Dendritic cell treated with granulocyte-macrophage colony-stimulating factor and Interleukin-4, amounts not matched to agents 40 ng/mL and 50 ng/mL, for 4 days (primary cell): ENCODE measurements at regions not wholly inside any gene's neighbourhood (a gene's known extent, or its start where the extent isn't known, plus 50 kb on each side); places are given as distances from the start of the nearest gene placed in this dataset.

Experiments used
- H3K27ac Mint-ChIP-seq: one replicate; pipeline ENCODE4 v1.8.0; 2022; ENCODE audit warnings: mild to moderate bottlenecking, mixed read lengths
- H3K27me3 Mint-ChIP-seq: one replicate; pipeline ENCODE4 v1.8.0; 2022; ENCODE audit warnings: mild to moderate bottlenecking, mixed read lengths
- H3K36me3 Mint-ChIP-seq: one replicate; pipeline ENCODE4 v1.8.0; 2022; ENCODE audit warnings: low read depth, mixed read lengths
- H3K4me1 Mint-ChIP-seq: one replicate; pipeline ENCODE4 v1.8.0; 2022; ENCODE audit warnings: low read depth, mixed read lengths
- H3K4me3 Mint-ChIP-seq: one replicate; pipeline ENCODE4 v1.8.0; 2022; ENCODE audit warnings: mild to moderate bottlenecking, moderate library complexity, mixed read lengths
- H3K9me3 Mint-ChIP-seq: one replicate; pipeline ENCODE4 v1.8.0; 2022; ENCODE audit warnings: mixed read lengths
- intact Hi-C: fragments of 100-400 bp; cut with micrococcal nuclease; formaldehyde crosslinking; loops from one replicate; pipeline ENCODE4 v1.15.0; 2022

GRCh38 chr5:144983101-144983500, 812.4 kb downstream of the KCTD16 start:
- no peaks in the 10 kb centered on the region for H3K27me3 Mint-ChIP-seq
- no peak overlapping the region for H3K4me3 Mint-ChIP-seq
- H3K9me3 Mint-ChIP-seq: peaks cover 22% of the 10 kb centered on the region
- H3K36me3 Mint-ChIP-seq: no peaks in the 10 kb centered on the region
- intact Hi-C loops: no loop called here
- no peak overlapping the region for H3K27ac Mint-ChIP-seq
- no peaks in the 10 kb centered on the region for H3K4me1 Mint-ChIP-seq

- H3K4me3 Mint-ChIP-seq: no peak overlapping the region
- H3K4me1 Mint-ChIP-seq: no peaks in the 10 kb centered on the region
- no peaks in the 10 kb centered on the region for H3K27me3 Mint-ChIP-seq
- intact Hi-C loops: no loop called here
- no peaks in the 10 kb centered on the region for H3K36me3 Mint-ChIP-seq
- no peak overlapping the region for H3K27ac Mint-ChIP-seq
- peaks cover 4% of the 10 kb centered on the region for H3K9me3 Mint-ChIP-seq
Observed at GRCh38 chr5:144979516-144980264, 809.0 kb downstream of the KCTD16 start.

DNA sequence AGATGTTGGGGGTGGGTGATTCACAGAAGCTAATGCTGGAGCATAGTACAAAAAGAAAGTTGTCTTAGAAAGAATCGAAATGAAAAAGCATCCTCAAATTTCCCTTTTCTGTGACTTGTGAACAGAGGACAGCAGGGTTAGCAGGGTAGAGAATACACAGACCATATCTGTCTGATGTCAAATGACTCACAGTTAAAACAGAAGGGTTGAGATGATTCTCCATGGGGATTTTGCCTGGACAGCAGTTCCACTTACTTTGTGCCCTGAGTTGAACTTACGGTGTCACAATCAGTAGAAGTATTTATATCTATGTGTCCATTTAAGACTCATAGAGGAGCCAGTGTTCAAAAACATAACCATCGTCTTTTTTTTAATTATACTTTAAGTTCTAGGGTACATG, 801.6 kb downstream of the KCTD16 start:
- no peaks in the 10 kb centered on the region for H3K36me3 Mint-ChIP-seq
- no peak overlapping the region for H3K27ac Mint-ChIP-seq
- no peaks in the 10 kb centered on the region for H3K4me1 Mint-ChIP-seq
- intact Hi-C loops: no loop called here
- H3K27me3 Mint-ChIP-seq: no peaks in the 10 kb centered on the region
- peaks cover 23% of the 10 kb centered on the region for H3K9me3 Mint-ChIP-seq
- no peak overlapping the region for H3K4me3 Mint-ChIP-seq

GRCh38 chr5:144971108-144971850, 800.6 kb downstream of the KCTD16 start:
- Mint-ChIP-seq H3K36me3 (no peaks in the 10 kb centered on the region), H3K9me3 (peaks cover 31% of the 10 kb centered on the region), H3K4me3 (no peak overlapping the region), H3K4me1 (no peaks in the 10 kb centered on the region), H3K27ac (no peak overlapping the region), H3K27me3 (no peaks in the 10 kb centered on the region)
- intact Hi-C loops: no loop called here

DNA sequence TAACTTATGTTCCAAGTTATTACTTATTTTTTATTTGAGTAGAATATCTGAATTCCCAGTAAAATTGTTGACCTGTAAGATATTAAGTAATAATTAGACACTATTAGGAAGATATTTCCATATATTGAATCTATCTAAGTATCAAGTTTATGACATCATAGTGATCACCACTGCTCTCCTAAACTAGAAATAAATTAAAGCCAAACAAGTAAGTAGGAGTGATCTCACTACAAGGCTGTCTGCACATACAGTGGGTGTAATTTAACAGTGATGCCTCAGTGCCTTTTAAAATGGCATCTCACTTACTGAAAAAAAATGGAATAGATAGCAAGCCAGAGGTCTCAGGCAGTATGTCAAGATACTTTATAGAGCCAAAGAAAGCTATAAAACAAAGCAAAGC, 789.6 kb downstream of the KCTD16 start:
- H3K4me3 Mint-ChIP-seq: no peak overlapping the region
- no peaks in the 10 kb centered on the region for H3K36me3 Mint-ChIP-seq
- intact Hi-C loops: no loop called here
- H3K9me3 Mint-ChIP-seq: peaks cover 14% of the 10 kb centered on the region
- no peaks in the 10 kb centered on the region for H3K27me3 Mint-ChIP-seq
- H3K4me1 Mint-ChIP-seq: no peaks in the 10 kb centered on the region
- no peak overlapping the region for H3K27ac Mint-ChIP-seq

GRCh38 chr5:144958002-144958401, 787.3 kb downstream of the KCTD16 start:
- Mint-ChIP-seq H3K27me3 (no peaks in the 10 kb centered on the region), H3K9me3 (peaks cover 9% of the 10 kb centered on the region), H3K27ac (no peak overlapping the region), H3K4me1 (no peaks in the 10 kb centered on the region), H3K4me3 (no peak overlapping the region), H3K36me3 (no peaks in the 10 kb centered on the region)
- intact Hi-C loops: no loop called here

- Mint-ChIP-seq H3K27me3 (no peaks in the 10 kb centered on the region), H3K4me1 (no peaks in the 10 kb centered on the region), H3K9me3 (no peaks in the 10 kb centered on the region), H3K27ac (no peak overlapping the region), H3K4me3 (no peak overlapping the region), H3K36me3 (no peaks in the 10 kb centered on the region)
- intact Hi-C loops: no loop called here
Observed at GRCh38 chr5:144950996-144951395, 780.3 kb downstream of the KCTD16 start.

GRCh38 chr5:144947023-144947422, 776.4 kb downstream of the KCTD16 start:
- no peaks in the 10 kb centered on the region for H3K36me3 Mint-ChIP-seq
- H3K4me3 Mint-ChIP-seq: no peak overlapping the region
- no peaks in the 10 kb centered on the region for H3K9me3 Mint-ChIP-seq
- H3K27me3 Mint-ChIP-seq: no peaks in the 10 kb centered on the region
- intact Hi-C loops: no loop called here
- no peaks in the 10 kb centered on the region for H3K4me1 Mint-ChIP-seq
- H3K27ac Mint-ChIP-seq: no peak overlapping the region

DNA sequence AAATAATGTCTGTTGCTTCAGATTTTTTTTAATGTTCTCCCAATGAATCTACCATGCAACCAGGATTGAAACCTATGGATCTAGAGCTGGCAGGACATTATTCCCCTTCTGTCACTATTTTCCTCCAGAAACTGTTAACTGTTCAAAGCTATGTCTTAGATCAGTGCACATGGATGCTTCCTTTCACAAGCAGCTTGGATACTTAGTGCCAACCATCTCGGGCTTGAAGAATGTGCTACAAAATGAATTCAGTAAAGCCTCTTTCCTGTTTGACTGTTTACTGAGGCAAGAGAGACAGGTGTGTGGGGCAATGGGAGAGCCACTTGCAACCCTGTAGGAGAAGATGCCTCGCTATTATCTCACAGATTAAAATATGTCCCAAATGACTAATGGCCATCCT, 774.8 kb downstream of the KCTD16 start:
- Mint-ChIP-seq H3K4me1 (no peaks in the 10 kb centered on the region), H3K27me3 (no peaks in the 10 kb centered on the region), H3K36me3 (no peaks in the 10 kb centered on the region), H3K9me3 (no peaks in the 10 kb centered on the region), H3K27ac (no peak overlapping the region), H3K4me3 (no peak overlapping the region)
- intact Hi-C loops: no loop called here

- intact Hi-C loops: no loop called here
- Mint-ChIP-seq H3K27me3 (no peaks in the 10 kb centered on the region), H3K9me3 (no peaks in the 10 kb centered on the region), H3K4me3 (no peak overlapping the region), H3K36me3 (no peaks in the 10 kb centered on the region), H3K27ac (no peak overlapping the region), H3K4me1 (no peaks in the 10 kb centered on the region)
Observed at GRCh38 chr5:144944936-144945335, 774.3 kb downstream of the KCTD16 start.

GRCh38 chr5:144941004-144941403, 770.3 kb downstream of the KCTD16 start:
- Mint-ChIP-seq H3K4me1 (no peaks in the 10 kb centered on the region), H3K27me3 (no peaks in the 10 kb centered on the region), H3K4me3 (no peak overlapping the region), H3K9me3 (no peaks in the 10 kb centered on the region), H3K36me3 (no peaks in the 10 kb centered on the region), H3K27ac (no peak overlapping the region)
- intact Hi-C loops: no loop called here

- Mint-ChIP-seq H3K27ac (no peak overlapping the region), H3K27me3 (no peaks in the 10 kb centered on the region), H3K4me1 (no peaks in the 10 kb centered on the region), H3K4me3 (no peak overlapping the region), H3K9me3 (no peaks in the 10 kb centered on the region), H3K36me3 (no peaks in the 10 kb centered on the region)
- intact Hi-C loops: no loop called here
Observed at GRCh38 chr5:144918371-144918770, 747.7 kb downstream of the KCTD16 start.

GRCh38 chr5:144915452-144915851, 744.8 kb downstream of the KCTD16 start:
- intact Hi-C loops: no loop called here
- no peak overlapping the region for H3K27ac Mint-ChIP-seq
- H3K36me3 Mint-ChIP-seq: no peaks in the 10 kb centered on the region
- H3K4me3 Mint-ChIP-seq: no peak overlapping the region
- no peaks in the 10 kb centered on the region for H3K9me3 Mint-ChIP-seq
- H3K27me3 Mint-ChIP-seq: no peaks in the 10 kb centered on the region
- no peaks in the 10 kb centered on the region for H3K4me1 Mint-ChIP-seq

- no peaks in the 10 kb centered on the region for H3K4me1 Mint-ChIP-seq
- no peak overlapping the region for H3K27ac Mint-ChIP-seq
- H3K9me3 Mint-ChIP-seq: peaks cover 15% of the 10 kb centered on the region
- intact Hi-C loops: no loop called here
- no peaks in the 10 kb centered on the region for H3K27me3 Mint-ChIP-seq
- H3K36me3 Mint-ChIP-seq: no peaks in the 10 kb centered on the region
- no peak overlapping the region for H3K4me3 Mint-ChIP-seq
Observed at GRCh38 chr5:144913661-144914060, 743.0 kb downstream of the KCTD16 start.

- Mint-ChIP-seq H3K36me3 (no peaks in the 10 kb centered on the region), H3K9me3 (peaks cover 22% of the 10 kb centered on the region), H3K4me3 (no peak overlapping the region), H3K4me1 (no peaks in the 10 kb centered on the region), H3K27me3 (no peaks in the 10 kb centered on the region), H3K27ac (no peak overlapping the region)
- intact Hi-C loops: no loop called here
Observed at GRCh38 chr5:144896473-144896872, 725.8 kb downstream of the KCTD16 start.
